ENCODE measurements at regions not wholly inside any gene's neighbourhood (a gene's known extent, or its start where the extent isn't known, plus 50 kb on each side); places are given as distances from the start of the nearest gene placed in this dataset.

GRCh38 chr6:122063761-122064160, 335.7 kb upstream of the HSF2 start:
- TF ChIP-seq POLR2A (IDR thresholded peaks at IDR 0.05) = no peak
- TF ChIP-seq, protein P1, sequence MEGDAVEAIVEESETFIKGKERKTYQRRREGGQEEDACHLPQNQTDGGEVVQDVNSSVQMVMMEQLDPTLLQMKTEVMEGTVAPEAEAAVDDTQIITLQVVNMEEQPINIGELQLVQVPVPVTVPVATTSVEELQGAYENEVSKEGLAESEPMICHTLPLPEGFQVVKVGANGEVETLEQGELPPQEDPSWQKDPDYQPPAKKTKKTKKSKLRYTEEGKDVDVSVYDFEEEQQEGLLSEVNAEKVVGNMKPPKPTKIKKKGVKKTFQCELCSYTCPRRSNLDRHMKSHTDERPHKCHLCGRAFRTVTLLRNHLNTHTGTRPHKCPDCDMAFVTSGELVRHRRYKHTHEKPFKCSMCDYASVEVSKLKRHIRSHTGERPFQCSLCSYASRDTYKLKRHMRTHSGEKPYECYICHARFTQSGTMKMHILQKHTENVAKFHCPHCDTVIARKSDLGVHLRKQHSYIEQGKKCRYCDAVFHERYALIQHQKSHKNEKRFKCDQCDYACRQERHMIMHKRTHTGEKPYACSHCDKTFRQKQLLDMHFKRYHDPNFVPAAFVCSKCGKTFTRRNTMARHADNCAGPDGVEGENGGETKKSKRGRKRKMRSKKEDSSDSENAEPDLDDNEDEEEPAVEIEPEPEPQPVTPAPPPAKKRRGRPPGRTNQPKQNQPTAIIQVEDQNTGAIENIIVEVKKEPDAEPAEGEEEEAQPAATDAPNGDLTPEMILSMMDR (IDR thresholded peaks at IDR 0.05) = no peak

All from vagina (tissue), 2 donors.